ENCODE measurements at regions not wholly inside any gene's neighbourhood (a gene's known extent, or its start where the extent isn't known, plus 50 kb on each side); places are given as distances from the start of the nearest gene placed in this dataset.

DNA sequence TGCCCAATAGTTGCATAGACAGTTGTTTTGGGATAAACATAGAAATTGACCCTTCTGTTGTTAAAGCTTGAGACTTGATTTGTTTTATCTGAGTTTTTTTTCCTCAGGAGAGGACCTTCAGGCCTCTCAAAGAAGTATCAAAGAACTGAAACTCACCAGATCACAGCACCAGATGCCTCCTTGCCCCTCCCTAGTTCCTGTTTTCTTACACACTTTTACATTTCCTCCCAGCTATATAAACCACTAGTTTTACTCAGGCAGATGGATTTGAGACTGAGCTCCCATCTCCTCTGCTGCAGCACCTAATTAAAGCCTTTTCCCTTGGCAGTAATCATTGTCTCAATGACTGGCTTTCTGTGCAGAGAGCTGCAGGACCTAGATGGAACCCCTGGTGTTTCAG lies 150.6 kb upstream of the NRG3 start:
- no peak overlapping the region for H3K4me3 ChIP-seq (ENCODE audit: low read depth, low read length, poor library complexity, severe bottlenecking)
- intact Hi-C loops (cut with micrococcal nuclease; ENCODE audit: unreplicated experiment): no loop called here

DNA sequence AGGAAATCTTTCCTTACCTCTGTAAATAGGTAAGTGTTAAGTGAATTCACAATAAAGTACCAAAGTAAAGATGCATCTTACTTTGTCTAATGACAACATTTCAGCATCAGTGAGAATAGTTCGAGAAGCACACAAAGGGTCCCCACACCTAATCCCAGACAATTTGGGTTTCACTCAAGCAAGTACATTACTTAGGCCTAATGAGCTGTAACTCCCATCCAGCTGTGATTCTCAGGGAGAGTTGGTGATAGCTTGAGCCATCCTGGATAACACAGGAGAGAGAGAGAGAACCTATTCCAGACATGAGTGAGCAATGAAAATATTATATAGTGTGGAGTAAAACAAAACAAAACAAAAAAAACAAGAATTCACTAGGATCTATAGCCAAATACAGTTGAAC lies 149.1 kb upstream of the NRG3 start:
- DNase-seq (ENCODE audit: low spot score): no peak
- H3K4me1 ChIP-seq (ENCODE audit: insufficient read depth, low read length, poor library complexity, severe bottlenecking): no peaks in the 10 kb centered on the region
- no peak overlapping the region for H3K4me3 ChIP-seq (ENCODE audit: low read depth, low read length, poor library complexity, severe bottlenecking)
- no peaks in the 10 kb centered on the region for H3K27me3 ChIP-seq (replicated peaks; ENCODE audit: insufficient read depth, low read depth, low read length, poor library complexity)
- BruUV-seq (replicated peaks): no TSS peak
- no peak overlapping the region for H3K27ac ChIP-seq (ENCODE audit: low read depth, low read length, poor library complexity, severe bottlenecking)
- intact Hi-C loops (cut with micrococcal nuclease; ENCODE audit: unreplicated experiment): no loop called here
- ChIA-PET CTCF (no interaction called here), POLR2A (ENCODE audit: low non-redundant PET) (no interaction called here)
- no peaks in the 10 kb centered on the region for H3K36me3 ChIP-seq (ENCODE audit: insufficient read depth, low read length, poor library complexity, severe bottlenecking)
- H3K9me3 ChIP-seq (ENCODE audit: low read depth, low read length, poor library complexity, severe bottlenecking): peaks cover 6% of the 10 kb centered on the region
- TF ChIP-seq EZH2 (IDR thresholded peaks at IDR 0.05; ENCODE audit: borderline replicate concordance, low read depth, low read length, poor library complexity, severe bottlenecking): no peak
- TF ChIP-seq, protein P1, sequence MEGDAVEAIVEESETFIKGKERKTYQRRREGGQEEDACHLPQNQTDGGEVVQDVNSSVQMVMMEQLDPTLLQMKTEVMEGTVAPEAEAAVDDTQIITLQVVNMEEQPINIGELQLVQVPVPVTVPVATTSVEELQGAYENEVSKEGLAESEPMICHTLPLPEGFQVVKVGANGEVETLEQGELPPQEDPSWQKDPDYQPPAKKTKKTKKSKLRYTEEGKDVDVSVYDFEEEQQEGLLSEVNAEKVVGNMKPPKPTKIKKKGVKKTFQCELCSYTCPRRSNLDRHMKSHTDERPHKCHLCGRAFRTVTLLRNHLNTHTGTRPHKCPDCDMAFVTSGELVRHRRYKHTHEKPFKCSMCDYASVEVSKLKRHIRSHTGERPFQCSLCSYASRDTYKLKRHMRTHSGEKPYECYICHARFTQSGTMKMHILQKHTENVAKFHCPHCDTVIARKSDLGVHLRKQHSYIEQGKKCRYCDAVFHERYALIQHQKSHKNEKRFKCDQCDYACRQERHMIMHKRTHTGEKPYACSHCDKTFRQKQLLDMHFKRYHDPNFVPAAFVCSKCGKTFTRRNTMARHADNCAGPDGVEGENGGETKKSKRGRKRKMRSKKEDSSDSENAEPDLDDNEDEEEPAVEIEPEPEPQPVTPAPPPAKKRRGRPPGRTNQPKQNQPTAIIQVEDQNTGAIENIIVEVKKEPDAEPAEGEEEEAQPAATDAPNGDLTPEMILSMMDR (conservative IDR thresholded peaks at IDR 0.05; ENCODE audit: low read depth, low read length): no peak

More for the DNA sequence above, 150.6 kb upstream of the NRG3 start:
- no peak for DNase-seq (ENCODE audit: low spot score)
- TF ChIP-seq, protein P1 (conservative IDR thresholded peaks at IDR 0.05; ENCODE audit: low read depth, low read length): no peak
- no peak for TF ChIP-seq EZH2 (IDR thresholded peaks at IDR 0.05; ENCODE audit: borderline replicate concordance, low read depth, low read length, poor library complexity, severe bottlenecking)
- no peak overlapping the region for H3K27ac ChIP-seq (ENCODE audit: low read depth, low read length, poor library complexity, severe bottlenecking)
- ChIA-PET CTCF (no interaction called here), POLR2A (ENCODE audit: low non-redundant PET) (no interaction called here)
- no TSS peak for BruUV-seq (replicated peaks)
- peaks cover 11% of the 10 kb centered on the region for H3K9me3 ChIP-seq (ENCODE audit: low read depth, low read length, poor library complexity, severe bottlenecking)
- H3K4me1 ChIP-seq (ENCODE audit: insufficient read depth, low read length, poor library complexity, severe bottlenecking): no peaks in the 10 kb centered on the region
- no peaks in the 10 kb centered on the region for H3K36me3 ChIP-seq (ENCODE audit: insufficient read depth, low read length, poor library complexity, severe bottlenecking)
- H3K27me3 ChIP-seq (replicated peaks; ENCODE audit: insufficient read depth, low read depth, low read length, poor library complexity): no peaks in the 10 kb centered on the region

DNA sequence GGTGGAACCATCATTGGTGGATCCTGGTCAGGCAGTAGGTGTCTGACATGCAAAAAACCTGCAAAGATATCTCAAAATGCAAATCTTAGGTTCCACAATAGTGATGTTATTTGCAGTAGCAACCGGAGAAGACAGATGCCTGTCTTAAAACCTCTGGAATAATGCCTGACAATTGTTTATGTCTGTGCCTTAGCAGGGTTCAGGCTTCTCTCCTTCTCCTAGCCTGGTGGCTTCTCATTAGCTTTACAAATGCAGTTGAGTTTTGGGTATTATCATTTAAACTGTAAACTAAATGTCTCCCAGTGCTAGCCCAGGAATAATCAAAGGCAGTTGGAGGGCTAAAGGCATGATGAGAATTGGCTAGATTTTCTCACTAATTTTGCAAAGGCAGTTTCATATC lies 146.3 kb upstream of the NRG3 start:
- ChIA-PET POLR2A (ENCODE audit: low non-redundant PET) (no interaction called here), CTCF (no interaction called here)
- Histone ChIP-seq H3K27ac (ENCODE audit: low read depth, low read length, poor library complexity, severe bottlenecking) (no peak overlapping the region), H3K9me3 (ENCODE audit: low read depth, low read length, poor library complexity, severe bottlenecking) (peaks cover 12% of the 10 kb centered on the region), H3K4me1 (ENCODE audit: insufficient read depth, low read length, poor library complexity, severe bottlenecking) (no peaks in the 10 kb centered on the region), H3K36me3 (ENCODE audit: insufficient read depth, low read length, poor library complexity, severe bottlenecking) (no peaks in the 10 kb centered on the region), H3K27me3 (replicated peaks; ENCODE audit: insufficient read depth, low read depth, low read length, poor library complexity) (no peaks in the 10 kb centered on the region), H3K4me3 (ENCODE audit: low read depth, low read length, poor library complexity, severe bottlenecking) (no peak overlapping the region)
- DNase-seq (ENCODE audit: low spot score): no peak
- intact Hi-C loops (cut with micrococcal nuclease; ENCODE audit: unreplicated experiment): no loop called here
- BruUV-seq (replicated peaks): no TSS peak
- no peak for TF ChIP-seq EZH2 (IDR thresholded peaks at IDR 0.05; ENCODE audit: borderline replicate concordance, low read depth, low read length, poor library complexity, severe bottlenecking)
- TF ChIP-seq, protein P1 (conservative IDR thresholded peaks at IDR 0.05; ENCODE audit: low read depth, low read length): no peak

Data from A673 (cell line).